K562 (cell line): ENCODE measurements at regions not wholly inside any gene's neighbourhood (a gene's known extent, or its start where the extent isn't known, plus 50 kb on each side); places are given as distances from the start of the nearest gene placed in this dataset.

Experiments
- ATAC-seq: fragments of 200-7000 bp; cut with Tn5 transposase; 3 replicates; pipeline ENCODE4 v1.9.1; 2020; ENCODE audit warnings: moderate library complexity
- BruUV-seq: library from RNA; stranded (reverse); fragments of 400-500 nt; replicated peaks from 2 replicates; lab custom pipeline; 2021; lab: Mats Ljungman, UMichigan
- CTCF ChIA-PET: fragments of 300-600 bp; formaldehyde crosslinking; extraction: SDS; loops from one replicate; lab custom pipeline; 2021; ENCODE audit warnings: low intra/inter-chr PET ratio; lab: Yijun Ruan, JAX
- POLR2A ChIA-PET: fragments of 300-600, 350-650 bp; sonication (Branson Sonifier 250); formaldehyde crosslinking; extraction: SDS; loops from one replicate; lab custom pipeline; 2021; ENCODE audit warnings: antibody characterized with exemption, inconsistent platforms; lab: Yijun Ruan, JAX
- DNase-seq, 4 experiments: peaks; one replicate each; pipeline versions ENCODE4 v3.0.0 to v3.0.0-alpha.2; 2011 to 2018; ENCODE audit warnings: low spot score in 3 of 4, mixed read lengths in 3 of 4; ENCODE audit errors: extremely low read depth in 1 of 4
- FAIRE-seq: peaks from 2 replicates; lab custom pipeline; 2011; peaks lifted over from hg19 to GRCh38; lab: Jason Lieb, UNC
- H2AFZ ChIP-seq: 2 replicates; pipeline ENCODE4 v1.6.0; 2011; ENCODE audit warnings: low read depth, low read length, control low read depth, inconsistent platforms
- H3K27ac ChIP-seq: fragments of 200-600 bp; 3 replicates; pipeline ENCODE4 v1.8.0; 2011; ENCODE audit warnings: low read depth, mild to moderate bottlenecking, control low read depth, inconsistent platforms, low read length, moderate library complexity, mixed read lengths; ENCODE audit errors: extremely low read depth
- H3K27me3 ChIP-seq, 2 experiments: fragments of 300-600 bp in 1 of 2; 2 replicates in 1 of 2; 3 replicates in 1 of 2; pipeline versions ENCODE4 v1.6.0 to v1.8.0; 2011; ENCODE audit warnings: inconsistent platforms in 2 of 2, low read length in 2 of 2, mild to moderate bottlenecking in 1 of 2, mixed read lengths in 1 of 2, moderate library complexity in 1 of 2; ENCODE audit not compliant: control insufficient read depth in 2 of 2, insufficient read depth in 2 of 2
- H3K36me3 ChIP-seq: fragments of 300-600 bp; 3 replicates; pipeline ENCODE4 v1.8.0; 2011; ENCODE audit warnings: mild to moderate bottlenecking, low read length, inconsistent platforms; ENCODE audit not compliant: control insufficient read depth, insufficient read depth
- H3K4me1 ChIP-seq, 2 experiments: fragments of 200-600 bp in 1 of 2; replicated peaks in 1 of 2; 2 replicates in 1 of 2; 3 replicates in 1 of 2; pipeline versions ENCODE4 v1.5.1 to v1.8.0; 2011; ENCODE audit warnings: inconsistent platforms in 2 of 2, low read length in 2 of 2, mild to moderate bottlenecking in 1 of 2, mixed read lengths in 1 of 2, moderate library complexity in 1 of 2; ENCODE audit not compliant: control insufficient read depth in 2 of 2, insufficient read depth in 2 of 2
- H3K4me2 ChIP-seq: 2 replicates; pipeline ENCODE4 v1.6.1; 2011; ENCODE audit warnings: low read length, control low read depth, inconsistent platforms, mixed read lengths; ENCODE audit not compliant: insufficient read depth
- H3K4me3 ChIP-seq: fragments of 200-600 bp; sonication (generic), shearing (Covaris generic); 2 replicates; pipeline ENCODE4 v1.5.1; 2016; ENCODE audit warnings: control low read depth, inconsistent platforms
- H3K79me2 ChIP-seq: fragments of 200-600 bp; 3 replicates; pipeline ENCODE4 v1.8.0; 2011; ENCODE audit warnings: low read length, inconsistent platforms; ENCODE audit not compliant: control insufficient read depth, insufficient read depth
- H3K9ac ChIP-seq, 2 experiments: 2 replicates each; pipeline versions ENCODE4 v1.6.0 to v1.6.1; 2011; ENCODE audit warnings: low read depth in 2 of 2, low read length in 2 of 2, control low read depth in 1 of 2, inconsistent platforms in 1 of 2, mild to moderate bottlenecking in 1 of 2, mixed read lengths in 1 of 2; ENCODE audit not compliant: insufficient read depth in 1 of 2
- H3K9me1 ChIP-seq: one replicate; pipeline ENCODE4 v1.6.0; 2011; ENCODE audit warnings: inconsistent platforms, mild to moderate bottlenecking, low read length, moderate library complexity; ENCODE audit not compliant: control insufficient read depth, insufficient read depth
- H3K9me3 ChIP-seq: replicated peaks from 2 replicates; pipeline ENCODE4 v1.5.1; 2011; ENCODE audit warnings: low read depth, low read length, inconsistent platforms; ENCODE audit not compliant: control insufficient read depth, insufficient read depth
- H4K20me1 ChIP-seq: replicated peaks from 2 replicates; pipeline ENCODE4 v1.6.1; 2011; ENCODE audit warnings: low read length, inconsistent platforms, mixed read lengths; ENCODE audit not compliant: control insufficient read depth, insufficient read depth
- AFF1 ChIP-seq, 2 experiments: fragments of 450-650 bp; IDR thresholded peaks; 2 replicates each; pipeline ENCODE4 v1.6.1; 2018; ENCODE audit warnings: mild to moderate bottlenecking in 2 of 2, low read depth in 1 of 2; ENCODE audit not compliant: partially characterized antibody in 2 of 2
- ATF6 ChIP-seq: sonication (generic); formaldehyde crosslinking; IDR thresholded peaks from 2 replicates; pipeline ENCODE4 v1.4.0; 2020; ENCODE audit warnings: mild to moderate bottlenecking, missing genetic modification reagents
- CEBPG ChIP-seq, 3 experiments: fragments of 200-800 bp in 1 of 3; sonication (Bioruptor generic) in 1 of 3; sonication (generic) in 1 of 3; formaldehyde crosslinking in 1 of 3; IDR thresholded peaks in 2 of 3; conservative IDR thresholded peaks in 1 of 3; 2 replicates each; pipeline versions ENCODE4 v1.6.1 to v1.8.0; 2016 to 2022; ENCODE audit warnings: missing compliant biosample characterization in 2 of 3, missing genetic modification characterization in 2 of 3, mild to moderate bottlenecking in 1 of 3, missing genetic modification reagents in 1 of 3
- CREB5 ChIP-seq: fragments of 250-450 bp; sonication (Bioruptor Pico); IDR thresholded peaks from 2 replicates; pipeline ENCODE4 v1.5.0; 2020; ENCODE audit warnings: mild to moderate bottlenecking
- L3MBTL2 ChIP-seq: fragments of 450-650 bp; IDR thresholded peaks from 2 replicates; pipeline ENCODE4 v1.6.1; 2016; ENCODE audit warnings: mild to moderate bottlenecking, moderate library complexity
- NFXL1 ChIP-seq: fragments of 450-650 bp; formaldehyde crosslinking; IDR thresholded peaks from 2 replicates; pipeline ENCODE4 v1.4.0; 2021; ENCODE audit warnings: mild to moderate bottlenecking
- PHB2 ChIP-seq: fragments of 450-650 bp; IDR thresholded peaks from 2 replicates; pipeline ENCODE4 v1.6.1; 2017; ENCODE audit warnings: low read depth
- RAD21 ChIP-seq, 2 experiments: fragments of 250-450 bp in 1 of 2; fragments of 450-650 bp in 1 of 2; sonication (Bioruptor Pico) in 1 of 2; formaldehyde crosslinking in 1 of 2; IDR thresholded peaks in 1 of 2; conservative IDR thresholded peaks in 1 of 2; 2 replicates each; pipeline versions ENCODE4 v1.4.0 to v1.8.0; 2020 to 2022; ENCODE audit warnings: mild to moderate bottlenecking in 2 of 2, moderate library complexity in 1 of 2
- RHOXF2B ChIP-seq: fragments of 250-450 bp; sonication (Bioruptor Pico); conservative IDR thresholded peaks from 2 replicates; pipeline ENCODE4 v1.5.1; 2021
- TAL1 ChIP-seq: fragments of 450-650 bp; IDR thresholded peaks from 2 replicates; pipeline ENCODE4 v1.6.1; 2016; ENCODE audit warnings: mild to moderate bottlenecking
- ZEB2 ChIP-seq: fragments of 450-650 bp; IDR thresholded peaks from 2 replicates; pipeline ENCODE4 v1.6.1; 2016
- ZNF282 ChIP-seq: sonication (generic); formaldehyde crosslinking; IDR thresholded peaks from 2 replicates; pipeline ENCODE4 v1.8.1; 2023; ENCODE audit warnings: missing genetic modification reagents
- ZNF408 ChIP-seq: fragments of 250-450 bp; sonication (Bioruptor Pico); IDR thresholded peaks from 2 replicates; pipeline ENCODE4 v1.4.0; 2020; ENCODE audit warnings: low read depth, mild to moderate bottlenecking, moderate library complexity
- ZNF699 ChIP-seq: fragments of 250-450 bp; sonication (Bioruptor Pico); IDR thresholded peaks from 2 replicates; pipeline ENCODE4 v1.8.0; 2021; ENCODE audit warnings: mild to moderate bottlenecking, moderate library complexity; ENCODE audit not compliant: insufficient replicate concordance
- WGBS: fragments of 100-300 bp; shearing (Covaris generic); methylation state at CpG from one replicate; pipeline ENCODE4 v1.1.6; 2016; ENCODE audit warnings: low coverage, mixed read lengths; ENCODE audit not compliant: insufficient coverage; ENCODE audit errors: missing lambda C conversion rate; 5-methylcytosine and 5-hydroxymethylcytosine counted together
- in situ Hi-C: fragments of 300-500 bp; cut with MboI; formaldehyde crosslinking; loops from 4 replicates; pipeline ENCODE4 v1.15.0; 2018; ENCODE audit warnings: inconsistent platforms, mixed read lengths
- intact Hi-C: fragments of 100-400 bp; cut with micrococcal nuclease; formaldehyde crosslinking; loops from 2 replicates; pipeline ENCODE4 v1.14.2; 2022

GRCh38 chr1:47498551-47498950 is 60.7 kb downstream of the FOXD2 start:
- no peak overlapping the region for H3K27ac ChIP-seq
- TF ChIP-seq PHB2 (no peak), RAD21 (CRISPR knock-in tag; conservative IDR thresholded peaks at IDR 0.05 in 1 of 2, IDR thresholded peaks at IDR 0.05 in 1 of 2) (no peak), ATF6 (CRISPR knock-in tag) (no peak), ZEB2 (no peak), ZNF699 (CRISPR knock-in tag) (no peak), TAL1 (no peak), ZNF408 (CRISPR knock-in tag) (no peak), L3MBTL2 (no peak), AFF1 (IDR thresholded peaks at IDR 0.05; ENCODE audit: low read depth in 1 of 2, partially characterized antibody in 2 of 2) (no peak), CREB5 (CRISPR knock-in tag) (no peak), NFXL1 (CRISPR knock-in tag) (no peak), ZNF282 (no peak), CEBPG (CRISPR knock-in tag; IDR thresholded peaks at IDR 0.05) (no peak), CEBPG (tag; conservative IDR thresholded peaks at IDR 0.05 in 1 of 2, IDR thresholded peaks at IDR 0.05 in 1 of 2) (no peak), RHOXF2B (CRISPR knock-in tag) (no peak)
- TF ChIP-seq, all 486 proteins: peak for 0
- Histone ChIP-seq H2AFZ (no peak overlapping the region), H3K79me2 (no peaks in the 10 kb centered on the region), H3K9ac (no peak overlapping the region), H4K20me1 (peaks cover 6% of the 10 kb centered on the region; the same call in 1 of the 2 replicates), H3K36me3 (no peaks in the 10 kb centered on the region), H3K4me2 (no peak overlapping the region), H3K9me1 (no peaks in the 10 kb centered on the region), H3K27me3 (peaks cover 0 to 8% of the 10 kb centered on the region in 2 experiments; a peak in 3 of 5 replicates), H3K4me1 (no peaks in the 10 kb centered on the region), H3K4me3 (no peak overlapping the region), H3K9me3 (no peaks in the 10 kb centered on the region)
- no TSS peak for BruUV-seq
- intact Hi-C loops = no loop called here
- DNase-seq (no peak), ATAC-seq (no peak), FAIRE-seq (no peak)
- in situ Hi-C loops = no loop called here
- ChIA-PET CTCF (no interaction called here), POLR2A (no interaction called here)
- WGBS = 4% methylated on average over 3 of the region's 3 CpGs
